MM.1S (cell line): ENCODE measurements at regions not wholly inside any gene's neighbourhood (a gene's known extent, or its start where the extent isn't known, plus 50 kb on each side); places are given as distances from the start of the nearest gene placed in this dataset.

Experiments
- DNase-seq: peaks from one replicate; pipeline ENCODE4 v3.0.0-alpha.2; 2015
- H2AFZ ChIP-seq: fragments of 300-600 bp; sonication (generic); 2 replicates; pipeline ENCODE4 v1.6.0; 2016; ENCODE audit warnings: antibody characterized with exemption, low read length
- H3F3A ChIP-seq: fragments of 300-600 bp; sonication (generic); 2 replicates; pipeline ENCODE4 v1.6.1; 2016; ENCODE audit warnings: mild to moderate bottlenecking, antibody characterized with exemption, low read length, moderate library complexity, mixed read lengths; ENCODE audit not compliant: insufficient read depth
- H3K27ac ChIP-seq: fragments of 300-600 bp; sonication (generic); 2 replicates; pipeline ENCODE4 v1.5.1; 2016; ENCODE audit warnings: mild to moderate bottlenecking, low read length
- H3K27me3 ChIP-seq: fragments of 300-600 bp; sonication (generic); replicated peaks from 2 replicates; pipeline ENCODE4 v1.6.0; 2016; ENCODE audit warnings: low read length; ENCODE audit not compliant: insufficient read depth
- H3K36me3 ChIP-seq: fragments of 300-600 bp; sonication (generic); replicated peaks from 2 replicates; pipeline ENCODE4 v1.6.1; 2016; ENCODE audit warnings: mild to moderate bottlenecking, low read length, mixed read lengths; ENCODE audit not compliant: insufficient read depth
- H3K4me1 ChIP-seq: fragments of 300-600 bp; sonication (generic); 2 replicates; pipeline ENCODE4 v1.6.1; 2016; ENCODE audit warnings: low read length, mixed read lengths
- H3K4me2 ChIP-seq: fragments of 300-600 bp; sonication (generic); 2 replicates; pipeline ENCODE4 v1.6.0; 2016; ENCODE audit warnings: low read depth, low read length
- H3K4me3 ChIP-seq: fragments of 300-600 bp; sonication (generic); 2 replicates; pipeline ENCODE4 v1.5.1; 2016; ENCODE audit warnings: low read length, mixed read lengths
- H3K79me2 ChIP-seq: fragments of 300-600 bp; sonication (generic); 2 replicates; pipeline ENCODE4 v1.6.1; 2016; ENCODE audit warnings: mixed run types, low read length, mixed read lengths
- H3K9ac ChIP-seq: fragments of 300-600 bp; sonication (generic); 2 replicates; pipeline ENCODE4 v1.6.1; 2016; ENCODE audit warnings: low read length, mixed read lengths
- H3K9me2 ChIP-seq: fragments of 300-600 bp; sonication (generic); replicated peaks from 2 replicates; pipeline ENCODE4 v1.6.1; 2016; ENCODE audit warnings: mild to moderate bottlenecking, low read length, mixed read lengths; ENCODE audit not compliant: insufficient read depth
- H3K9me3 ChIP-seq: fragments of 300-600 bp; sonication (generic); replicated peaks from 2 replicates; pipeline ENCODE4 v1.6.1; 2016; ENCODE audit warnings: mild to moderate bottlenecking, low read length, mixed read lengths; ENCODE audit not compliant: insufficient read depth
- H4K20me1 ChIP-seq: fragments of 300-600 bp; sonication (generic); 2 replicates; pipeline ENCODE4 v1.6.1; 2016; ENCODE audit warnings: mild to moderate bottlenecking, low read length, moderate library complexity, mixed read lengths; ENCODE audit not compliant: insufficient read depth
- EZH2 ChIP-seq: fragments of 300-600 bp; sonication (generic); optimal IDR thresholded peaks from 2 replicates; pipeline ENCODE3; 2017; ENCODE audit warnings: low read depth, mild to moderate bottlenecking, antibody characterized with exemption, low read length, mixed read lengths
- EZH2phosphoT487 ChIP-seq: fragments of 300-600 bp; sonication (generic); IDR thresholded peaks from 2 replicates; pipeline ENCODE4 v1.6.1; 2018; ENCODE audit warnings: antibody characterized with exemption, low read length
- TF ChIP-seq, protein P1 (sequence below): fragments of 300-600 bp; sonication (generic); IDR thresholded peaks from 2 replicates; pipeline ENCODE4 v1.5.1; 2016; ENCODE audit warnings: antibody characterized with exemption, low read length, mixed read lengths

DNA sequence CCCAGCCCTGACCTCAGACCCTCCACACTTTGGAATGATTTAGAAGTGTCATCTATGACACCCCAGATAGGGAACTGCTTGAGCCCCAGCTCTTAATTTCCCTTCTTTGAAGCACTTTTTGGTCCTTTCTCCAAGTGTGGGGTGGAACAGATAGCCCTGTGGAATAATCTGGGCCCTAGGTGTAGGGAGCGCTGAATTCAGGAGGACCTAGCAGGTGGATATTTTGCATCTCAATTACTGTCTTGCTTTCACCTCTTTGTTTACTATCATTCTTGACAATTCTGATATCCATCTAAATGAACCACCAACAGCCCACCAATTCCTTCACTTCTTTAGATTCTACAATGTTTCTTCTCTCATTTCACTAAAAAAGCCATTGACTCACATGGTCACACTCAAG, 850.4 kb downstream of the KCNJ2 start:
- H3K9me2 ChIP-seq, result no peaks in the 10 kb centered on the region
- H3K4me2 ChIP-seq, result no peak overlapping the region
- H3K79me2 ChIP-seq, result no peaks in the 10 kb centered on the region
- H3K27me3 ChIP-seq, result no peaks in the 10 kb centered on the region
- no peaks in the 10 kb centered on the region for H3F3A ChIP-seq
- DNase-seq, result no peak
- no peak overlapping the region for H2AFZ ChIP-seq
- H4K20me1 ChIP-seq, result no peaks in the 10 kb centered on the region
- H3K4me3 ChIP-seq, result no peak overlapping the region
- H3K9me3 ChIP-seq, result no peaks in the 10 kb centered on the region
- TF ChIP-seq, protein P1, sequence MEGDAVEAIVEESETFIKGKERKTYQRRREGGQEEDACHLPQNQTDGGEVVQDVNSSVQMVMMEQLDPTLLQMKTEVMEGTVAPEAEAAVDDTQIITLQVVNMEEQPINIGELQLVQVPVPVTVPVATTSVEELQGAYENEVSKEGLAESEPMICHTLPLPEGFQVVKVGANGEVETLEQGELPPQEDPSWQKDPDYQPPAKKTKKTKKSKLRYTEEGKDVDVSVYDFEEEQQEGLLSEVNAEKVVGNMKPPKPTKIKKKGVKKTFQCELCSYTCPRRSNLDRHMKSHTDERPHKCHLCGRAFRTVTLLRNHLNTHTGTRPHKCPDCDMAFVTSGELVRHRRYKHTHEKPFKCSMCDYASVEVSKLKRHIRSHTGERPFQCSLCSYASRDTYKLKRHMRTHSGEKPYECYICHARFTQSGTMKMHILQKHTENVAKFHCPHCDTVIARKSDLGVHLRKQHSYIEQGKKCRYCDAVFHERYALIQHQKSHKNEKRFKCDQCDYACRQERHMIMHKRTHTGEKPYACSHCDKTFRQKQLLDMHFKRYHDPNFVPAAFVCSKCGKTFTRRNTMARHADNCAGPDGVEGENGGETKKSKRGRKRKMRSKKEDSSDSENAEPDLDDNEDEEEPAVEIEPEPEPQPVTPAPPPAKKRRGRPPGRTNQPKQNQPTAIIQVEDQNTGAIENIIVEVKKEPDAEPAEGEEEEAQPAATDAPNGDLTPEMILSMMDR, result no peak
- TF ChIP-seq EZH2 (no peak), EZH2phosphoT487 (no peak)
- H3K36me3 ChIP-seq, result no peaks in the 10 kb centered on the region
- no peak overlapping the region for H3K9ac ChIP-seq
- no peaks in the 10 kb centered on the region for H3K4me1 ChIP-seq
- H3K27ac ChIP-seq, result no peak overlapping the region

DNA sequence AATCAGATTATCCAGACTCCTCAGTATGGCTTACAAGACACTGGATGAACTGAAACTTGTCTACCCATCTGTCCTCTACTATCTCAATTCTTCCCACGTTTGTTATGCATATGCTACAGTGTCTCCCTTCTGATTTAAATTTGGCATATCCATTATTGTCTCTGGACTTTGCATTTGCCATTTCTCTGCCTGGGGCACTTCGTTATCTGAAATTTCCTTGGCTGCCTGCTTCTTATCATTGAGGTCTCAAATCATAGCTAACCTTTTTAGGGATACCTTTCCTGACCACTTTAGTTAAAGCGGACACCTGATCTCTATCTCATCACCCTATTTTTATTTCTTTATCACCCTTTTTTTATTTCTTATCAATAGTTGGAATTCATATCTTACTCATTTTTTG, 853.4 kb downstream of the KCNJ2 start:
- Histone ChIP-seq H3K27ac (no peak overlapping the region), H3K9ac (no peak overlapping the region), H3K9me2 (no peaks in the 10 kb centered on the region), H3K36me3 (no peaks in the 10 kb centered on the region), H3K4me1 (no peaks in the 10 kb centered on the region), H3F3A (no peaks in the 10 kb centered on the region), H3K79me2 (no peaks in the 10 kb centered on the region), H3K4me3 (no peak overlapping the region), H3K4me2 (no peak overlapping the region), H3K27me3 (no peaks in the 10 kb centered on the region), H2AFZ (no peak overlapping the region), H3K9me3 (no peaks in the 10 kb centered on the region), H4K20me1 (no peaks in the 10 kb centered on the region)
- DNase-seq, result no peak
- TF ChIP-seq EZH2, result no peak
- no peak for TF ChIP-seq EZH2phosphoT487
- TF ChIP-seq, protein P1, result no peak

DNA sequence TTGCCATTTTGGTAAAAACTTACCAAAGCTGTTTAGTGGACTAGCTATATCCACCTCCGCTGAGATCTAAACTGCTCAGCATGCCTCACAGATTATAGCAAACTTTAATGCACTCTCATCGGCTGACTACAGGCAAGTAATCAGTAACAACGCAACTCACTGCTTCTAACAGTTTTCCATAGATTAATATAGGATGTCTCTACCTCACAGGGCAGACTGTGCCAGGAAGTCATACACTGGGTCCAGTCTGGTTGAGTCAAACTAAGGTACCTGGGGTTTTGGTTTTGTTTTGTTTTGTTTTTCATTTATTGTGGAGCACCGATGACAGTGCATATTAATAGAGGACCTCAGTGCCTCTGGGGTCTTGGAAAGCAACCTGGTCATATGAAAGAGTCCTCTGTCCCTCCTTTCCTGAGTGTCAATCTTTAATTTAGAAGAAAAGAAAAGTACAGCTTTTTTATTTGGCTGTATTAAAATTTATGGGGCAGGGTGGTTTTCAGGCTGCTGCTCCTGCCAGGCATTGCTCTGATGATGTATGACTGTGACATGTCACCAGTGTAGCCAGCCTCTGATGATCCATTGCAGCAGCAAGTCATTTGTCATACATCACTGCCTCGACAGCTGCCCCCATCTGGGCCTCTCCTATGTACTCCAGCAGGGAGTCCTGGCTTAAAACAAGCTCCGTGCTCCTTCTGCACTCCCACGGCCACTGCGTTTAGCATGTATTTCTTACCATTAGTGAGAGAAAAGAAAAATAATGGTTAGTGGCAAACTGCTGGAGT, 854.1 kb downstream of the KCNJ2 start:
- Histone ChIP-seq H3K27me3 (no peaks in the 10 kb centered on the region), H3K36me3 (no peaks in the 10 kb centered on the region), H3K4me3 (no peak overlapping the region), H3K79me2 (no peaks in the 10 kb centered on the region), H3K9me2 (no peaks in the 10 kb centered on the region), H3K4me1 (no peaks in the 10 kb centered on the region), H3K27ac (no peak overlapping the region), H3F3A (no peaks in the 10 kb centered on the region), H4K20me1 (no peaks in the 10 kb centered on the region), H3K9me3 (no peaks in the 10 kb centered on the region), H3K4me2 (no peak overlapping the region), H2AFZ (no peak overlapping the region), H3K9ac (no peak overlapping the region)
- TF ChIP-seq EZH2 (no peak), EZH2phosphoT487 (no peak)
- TF ChIP-seq, protein P1, result no peak
- DNase-seq, result no peak
